IMR-90 (cell line): ENCODE measurements at regions not wholly inside any gene's neighbourhood (a gene's known extent, or its start where the extent isn't known, plus 50 kb on each side); places are given as distances from the start of the nearest gene placed in this dataset.

Experiments
- ATAC-seq: fragments of 200-7000 bp; cut with Tn5 transposase; 2 replicates; pipeline ENCODE4 v1.9.1; 2020; ENCODE audit warnings: low read depth, mild to moderate bottlenecking, moderate library complexity
- BruUV-seq: library from RNA; stranded (reverse); fragments of 400-500 nt; replicated peaks from 2 replicates; lab custom pipeline; 2021; lab: Mats Ljungman, UMichigan
- CTCF ChIA-PET: fragments of 300-600 bp; formaldehyde crosslinking; extraction: SDS; loops from one replicate; lab custom pipeline; 2021; ENCODE audit warnings: antibody characterized with exemption; lab: Yijun Ruan, JAX
- POLR2A ChIA-PET: fragments of 300-600 bp; sonication (Branson Sonifier 250); formaldehyde crosslinking; loops from one replicate; lab custom pipeline; 2022; ENCODE audit warnings: antibody characterized with exemption; ENCODE audit not compliant: unreplicated experiment; lab: Charles Lee
- DNase-seq: peaks from one replicate; pipeline ENCODE4 v3.0.0; 2013
- H2AFZ ChIP-seq: replicated peaks from 2 replicates; pipeline ENCODE3; 2013; ENCODE audit warnings: low read length, mild to moderate bottlenecking; ENCODE audit not compliant: poor library complexity
- H2AK5ac ChIP-seq: 2 replicates; pipeline ENCODE4 v1.6.1; 2013; ENCODE audit warnings: low read depth, low read length, inconsistent platforms
- H2AK9ac ChIP-seq: replicated peaks from 2 replicates; pipeline ENCODE3; 2013; ENCODE audit warnings: mild to moderate bottlenecking, low read depth, low read length, moderate library complexity; ENCODE audit not compliant: poor library complexity
- H2BK120ac ChIP-seq: 2 replicates; pipeline ENCODE4 v1.6.1; 2013; ENCODE audit warnings: low read depth, low read length, inconsistent platforms
- H2BK15ac ChIP-seq: 3 replicates; pipeline ENCODE4 v1.6.1; 2013; ENCODE audit warnings: low read depth, low read length, inconsistent platforms
- H2BK20ac ChIP-seq: 2 replicates; pipeline ENCODE4 v1.6.1; 2013; ENCODE audit warnings: low read depth, mild to moderate bottlenecking, inconsistent platforms, low read length, moderate library complexity
- H2BK5ac ChIP-seq: 2 replicates; pipeline ENCODE4 v1.6.1; 2013; ENCODE audit warnings: mild to moderate bottlenecking, low read depth, low read length, inconsistent platforms; ENCODE audit not compliant: poor library complexity, severe bottlenecking
- H3K14ac ChIP-seq: replicated peaks from 2 replicates; pipeline ENCODE4 v1.6.1; 2013; ENCODE audit warnings: low read depth, low read length, inconsistent platforms
- H3K18ac ChIP-seq: 2 replicates; pipeline ENCODE4 v1.6.1; 2013; ENCODE audit warnings: low read depth, low read length, control low read depth
- H3K23ac ChIP-seq: 2 replicates; pipeline ENCODE4 v1.6.1; 2013; ENCODE audit warnings: low read depth, low read length, inconsistent platforms
- H3K27ac ChIP-seq: 2 replicates; pipeline ENCODE4 v1.5.1; 2013; ENCODE audit warnings: mild to moderate bottlenecking, control low read depth, low read length; ENCODE audit not compliant: insufficient read depth
- H3K27me3 ChIP-seq: 2 replicates; pipeline ENCODE4 v1.6.1; 2013; ENCODE audit warnings: low read length; ENCODE audit not compliant: control insufficient read depth, insufficient read depth
- H3K36me3 ChIP-seq: 2 replicates; pipeline ENCODE4 v1.6.1; 2013; ENCODE audit warnings: low read length, mixed read lengths; ENCODE audit not compliant: control insufficient read depth, insufficient read depth
- H3K4ac ChIP-seq: 2 replicates; pipeline ENCODE4 v1.6.1; 2013; ENCODE audit warnings: low read depth, low read length, inconsistent platforms
- H3K4me1 ChIP-seq: 2 replicates; pipeline ENCODE4 v1.6.1; 2013; ENCODE audit warnings: low read length, mixed read lengths; ENCODE audit not compliant: control insufficient read depth, insufficient read depth
- H3K4me2 ChIP-seq: 2 replicates; pipeline ENCODE4 v1.6.1; 2013; ENCODE audit warnings: low read depth, mild to moderate bottlenecking, control low read depth, low read length, moderate library complexity
- H3K4me3 ChIP-seq: 2 replicates; pipeline ENCODE4 v1.5.1; 2013; ENCODE audit warnings: low read depth, mild to moderate bottlenecking, control low read depth, low read length, moderate library complexity; ENCODE audit not compliant: insufficient read depth
- H3K56ac ChIP-seq: 2 replicates; pipeline ENCODE4 v1.6.1; 2013; ENCODE audit warnings: low read length, inconsistent platforms; ENCODE audit not compliant: insufficient read depth; ENCODE audit errors: extremely low read depth
- H3K79me1 ChIP-seq, 2 experiments: 2 replicates each; pipeline ENCODE4 v1.6.1; 2013; ENCODE audit warnings: low read length in 2 of 2, inconsistent platforms in 1 of 2, low read depth in 1 of 2
- H3K9ac ChIP-seq: 2 replicates; pipeline ENCODE4 v1.6.1; 2013; ENCODE audit warnings: low read depth, low read length, control low read depth
- H3K9me1 ChIP-seq: 2 replicates; pipeline ENCODE4 v1.6.1; 2013; ENCODE audit warnings: low read length, inconsistent platforms; ENCODE audit not compliant: insufficient read depth
- H3K9me3 ChIP-seq: 2 replicates; pipeline ENCODE4 v1.6.1; 2013; ENCODE audit warnings: low read length; ENCODE audit not compliant: control insufficient read depth, insufficient read depth
- H4K20me1 ChIP-seq: 2 replicates; pipeline ENCODE4 v1.6.1; 2013; ENCODE audit warnings: low read length, inconsistent platforms; ENCODE audit not compliant: insufficient read depth
- H4K5ac ChIP-seq: 2 replicates; pipeline ENCODE4 v1.6.1; 2013; ENCODE audit warnings: mild to moderate bottlenecking, low read depth, low read length, control low read depth
- H4K8ac ChIP-seq, 2 experiments: 2 replicates each; pipeline ENCODE4 v1.6.1; 2013; ENCODE audit warnings: low read depth in 2 of 2, low read length in 2 of 2, control low read depth in 1 of 2, inconsistent platforms in 1 of 2
- H4K91ac ChIP-seq: 2 replicates; pipeline ENCODE4 v1.6.1; 2013; ENCODE audit warnings: low read depth, low read length, inconsistent platforms; ENCODE audit not compliant: insufficient read depth
- CEBPB ChIP-seq: IDR thresholded peaks from 2 replicates; pipeline ENCODE4 v1.6.1; 2012; ENCODE audit warnings: low read depth, low read length, improper control_type of control experiment
- WGBS, 2 experiments: methylation state at CpG; one replicate each; pipeline versions ENCODE4 v1.1.5 to v1.1.7; 2013; ENCODE audit warnings: missing lambda C conversion rate in 2 of 2; ENCODE audit not compliant: insufficient read length in 1 of 2; ENCODE audit errors: extremely low coverage in 2 of 2; 5-methylcytosine and 5-hydroxymethylcytosine counted together
- dilution Hi-C: fragments of 300-500 bp; cut with HindIII; formaldehyde crosslinking; loops from one replicate; pipeline ENCODE4 v1.14.3; 2018; ENCODE audit warnings: low sequenced_read_pairs; ENCODE audit not compliant: unreplicated experiment
- in situ Hi-C: fragments of 300-500 bp; cut with MboI; formaldehyde crosslinking; loops from 3 replicates; pipeline ENCODE4 v1.14.3; 2019; ENCODE audit warnings: low sequenced_read_pairs, inconsistent platforms, mixed read lengths
- intact Hi-C: fragments of 100-400 bp; cut with micrococcal nuclease; formaldehyde crosslinking; loops from 2 replicates; pipeline ENCODE4 v1.10.0; 2022
- TF ChIP-seq, protein P1 (sequence below): fragments of 150-350 bp; IDR thresholded peaks from 2 replicates; pipeline ENCODE4 v1.6.1; 2016; ENCODE audit warnings: low read depth, mild to moderate bottlenecking, low read length, moderate library complexity, borderline replicate concordance
- TF ChIP-seq, protein P2 (sequence below): fragments of 150-350 bp; IDR thresholded peaks from 2 replicates; pipeline ENCODE4 v1.6.1; 2017; ENCODE audit warnings: mild to moderate bottlenecking, antibody characterized with exemption, low read length, low read depth

DNA sequence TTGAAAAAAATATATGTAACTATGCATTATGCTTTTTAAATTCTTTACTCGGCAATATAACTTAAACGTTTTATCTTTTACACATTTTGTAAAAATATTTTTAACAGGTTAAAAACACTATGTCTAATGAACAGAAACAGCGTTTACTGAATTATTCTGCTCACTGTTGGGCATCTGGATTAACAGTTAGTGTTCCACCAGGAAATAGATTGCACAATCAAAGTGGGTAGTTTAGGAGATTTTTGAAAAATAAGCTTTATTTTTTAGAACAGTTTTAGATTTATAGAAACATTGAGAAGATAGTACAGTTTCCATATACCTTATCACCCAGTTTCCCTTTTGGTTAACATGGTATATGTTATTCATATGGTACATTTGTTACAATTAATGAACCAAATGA is 63.1 kb upstream of the FREM3 start:
- Histone ChIP-seq H3K23ac (no peak overlapping the region), H3K4me3 (no peak overlapping the region), H2AFZ (no peak overlapping the region), H2BK5ac (no peak overlapping the region), H3K4me1 (no peaks in the 10 kb centered on the region), H3K27me3 (no peaks in the 10 kb centered on the region), H3K9me3 (no peaks in the 10 kb centered on the region), H3K9me1 (no peaks in the 10 kb centered on the region), H2BK20ac (no peak overlapping the region), H3K36me3 (no peaks in the 10 kb centered on the region), H3K79me1 (no peaks in the 10 kb centered on the region), H4K8ac (no peak overlapping the region), H4K20me1 (no peaks in the 10 kb centered on the region), H3K9ac (no peak overlapping the region), H3K4me2 (no peak overlapping the region), H2AK5ac (no peak overlapping the region), H3K4ac (no peak overlapping the region), H3K56ac (no peak overlapping the region), H3K27ac (no peak overlapping the region), H3K18ac (no peak overlapping the region), H2BK120ac (no peak overlapping the region), H2AK9ac (no peak overlapping the region), H2BK15ac (no peak overlapping the region), H4K5ac (no peak overlapping the region), H3K14ac (no peak overlapping the region), H4K91ac (no peak overlapping the region)
- POLR2A ChIA-PET: no interaction called here
- intact Hi-C loops: no loop called here
- dilution Hi-C loops: no loop called here
- BruUV-seq: no TSS peak
- TF ChIP-seq, protein P1, sequence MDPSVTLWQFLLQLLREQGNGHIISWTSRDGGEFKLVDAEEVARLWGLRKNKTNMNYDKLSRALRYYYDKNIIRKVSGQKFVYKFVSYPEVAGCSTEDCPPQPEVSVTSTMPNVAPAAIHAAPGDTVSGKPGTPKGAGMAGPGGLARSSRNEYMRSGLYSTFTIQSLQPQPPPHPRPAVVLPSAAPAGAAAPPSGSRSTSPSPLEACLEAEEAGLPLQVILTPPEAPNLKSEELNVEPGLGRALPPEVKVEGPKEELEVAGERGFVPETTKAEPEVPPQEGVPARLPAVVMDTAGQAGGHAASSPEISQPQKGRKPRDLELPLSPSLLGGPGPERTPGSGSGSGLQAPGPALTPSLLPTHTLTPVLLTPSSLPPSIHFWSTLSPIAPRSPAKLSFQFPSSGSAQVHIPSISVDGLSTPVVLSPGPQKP: no peak
- peak; percentile 47; the same call in 1 of the 2 replicates for TF ChIP-seq CEBPB
- TF ChIP-seq, protein P2, sequence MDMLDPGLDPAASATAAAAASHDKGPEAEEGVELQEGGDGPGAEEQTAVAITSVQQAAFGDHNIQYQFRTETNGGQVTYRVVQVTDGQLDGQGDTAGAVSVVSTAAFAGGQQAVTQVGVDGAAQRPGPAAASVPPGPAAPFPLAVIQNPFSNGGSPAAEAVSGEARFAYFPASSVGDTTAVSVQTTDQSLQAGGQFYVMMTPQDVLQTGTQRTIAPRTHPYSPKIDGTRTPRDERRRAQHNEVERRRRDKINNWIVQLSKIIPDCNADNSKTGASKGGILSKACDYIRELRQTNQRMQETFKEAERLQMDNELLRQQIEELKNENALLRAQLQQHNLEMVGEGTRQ: no peak
- no peak for ATAC-seq
- WGBS, 2 experiments: no CpG with 5 or more reads among the region's 3 CpGs
- CTCF ChIA-PET: no interaction called here
- no peak for DNase-seq
- in situ Hi-C loops: no loop called here
